CD8-positive, alpha-beta memory T cell (primary cell): ENCODE measurements at regions not wholly inside any gene's neighbourhood (a gene's known extent, or its start where the extent isn't known, plus 50 kb on each side); places are given as distances from the start of the nearest gene placed in this dataset.
A peak's percentile ranks its signal among the peaks of the same experiment; 100 is the strongest.

Experiments used
- CTCF ChIA-PET: fragments of 350-600 bp; sonication (Branson Sonifier 250); formaldehyde crosslinking; loops from one replicate; lab custom pipeline; 2021; ENCODE audit warnings: antibody characterized with exemption; lab: Charles Lee
- POLR2A ChIA-PET: fragments of 350-600 bp; sonication (Branson Sonifier 250); formaldehyde crosslinking; loops from one replicate; lab custom pipeline; 2021; ENCODE audit warnings: antibody characterized with exemption; lab: Charles Lee
- DNase-seq, 5 donors: peaks; one replicate each; pipeline versions ENCODE4 v3.0.0 to v3.0.0-alpha.2; 2020 to 2022; ENCODE audit warnings: mixed read lengths in 1 of 5
- H3K27ac ChIP-seq: one replicate; pipeline ENCODE4 v1.7.0; 2013; ENCODE audit warnings: low read depth, mild to moderate bottlenecking, low read length, moderate library complexity
- H3K27me3 ChIP-seq: 2 replicates; pipeline ENCODE4 v1.7.0; 2013; ENCODE audit warnings: low read length, mild to moderate bottlenecking; ENCODE audit not compliant: insufficient read depth, poor library complexity, severe bottlenecking
- H3K36me3 ChIP-seq: 2 replicates; pipeline ENCODE4 v1.7.0; 2013; ENCODE audit warnings: mild to moderate bottlenecking, low read length, moderate library complexity; ENCODE audit not compliant: insufficient read depth
- H3K4me1 ChIP-seq: 2 replicates; pipeline ENCODE4 v1.7.0; 2013; ENCODE audit warnings: mild to moderate bottlenecking, low read length, moderate library complexity; ENCODE audit not compliant: insufficient read depth
- H3K4me3 ChIP-seq: 2 replicates; pipeline ENCODE4 v1.7.0; 2013; ENCODE audit warnings: mild to moderate bottlenecking, low read length
- H3K9me3 ChIP-seq: 2 replicates; pipeline ENCODE4 v1.7.0; 2013; ENCODE audit warnings: mild to moderate bottlenecking, low read length
- H3K27ac Mint-ChIP-seq, 8 donors: one replicate each; pipeline ENCODE4 v1.8.0; 2020 to 2021; ENCODE audit warnings: mixed read lengths in 8 of 8, mild to moderate bottlenecking in 6 of 8, inconsistent platforms in 3 of 8, moderate library complexity in 3 of 8
- H3K27me3 Mint-ChIP-seq, 2 donors: one replicate each; pipeline ENCODE4 v1.8.0; 2020 to 2021; ENCODE audit warnings: mixed read lengths in 2 of 2, mild to moderate bottlenecking in 1 of 2, moderate library complexity in 1 of 2
- H3K36me3 Mint-ChIP-seq, 3 donors: one replicate each; pipeline ENCODE4 v1.8.0; 2020 to 2021; ENCODE audit warnings: mixed read lengths in 3 of 3, inconsistent platforms in 1 of 3, mild to moderate bottlenecking in 1 of 3
- H3K4me1 Mint-ChIP-seq, 3 donors: one replicate each; pipeline ENCODE4 v1.8.0; 2020 to 2021; ENCODE audit warnings: mixed read lengths in 3 of 3, inconsistent platforms in 1 of 3, mild to moderate bottlenecking in 1 of 3
- H3K4me3 Mint-ChIP-seq, 7 donors: one replicate each; pipeline ENCODE4 v1.8.0; 2020 to 2021; ENCODE audit warnings: mixed read lengths in 7 of 7, mild to moderate bottlenecking in 6 of 7, moderate library complexity in 4 of 7, inconsistent platforms in 2 of 7
- H3K9me3 Mint-ChIP-seq, 5 donors: one replicate each; pipeline ENCODE4 v1.8.0; 2020 to 2022; ENCODE audit warnings: mixed read lengths in 5 of 5, mild to moderate bottlenecking in 3 of 5, moderate library complexity in 2 of 5, inconsistent platforms in 1 of 5

- Histone ChIP-seq H3K9me3 (no peaks in the 10 kb centered on the region), H3K4me3 (no peak overlapping the region), H3K36me3 (no peaks in the 10 kb centered on the region), H3K27me3 (no peaks in the 10 kb centered on the region), H3K4me1 (no peaks in the 10 kb centered on the region), H3K27ac (no peak overlapping the region)
- Mint-ChIP-seq H3K27ac (no peak overlapping the region), H3K9me3 (peaks cover 0 to 10% (median 2%) of the 10 kb centered on the region in 5 donors), H3K4me3 (no peak overlapping the region), H3K27me3 (no peaks in the 10 kb centered on the region), H3K4me1 (no peaks in the 10 kb centered on the region), H3K36me3 (no peaks in the 10 kb centered on the region)
- DNase-seq = no peak
- CTCF ChIA-PET = no interaction called here
- POLR2A ChIA-PET = no interaction called here
Measured at GRCh38 chr12:71243370-71243769, 85.6 kb upstream of the TSPAN8 start.

GRCh38 chr12:71242511-71242910 is 84.7 kb upstream of the TSPAN8 start:
- Mint-ChIP-seq H3K4me3 (no peak overlapping the region), H3K9me3 (peaks cover 0 to 10% (median 2%) of the 10 kb centered on the region in 5 donors), H3K27ac (no peak overlapping the region), H3K36me3 (no peaks in the 10 kb centered on the region), H3K27me3 (no peaks in the 10 kb centered on the region), H3K4me1 (no peaks in the 10 kb centered on the region)
- Histone ChIP-seq H3K4me3 (no peak overlapping the region), H3K9me3 (no peaks in the 10 kb centered on the region), H3K27ac (no peak overlapping the region), H3K36me3 (no peaks in the 10 kb centered on the region), H3K4me1 (no peaks in the 10 kb centered on the region), H3K27me3 (no peaks in the 10 kb centered on the region)
- CTCF ChIA-PET = no interaction called here
- no peak for DNase-seq
- POLR2A ChIA-PET = no interaction called here

- no peak for DNase-seq
Measured at GRCh38 chr12:71240946-71241345, 83.1 kb upstream of the TSPAN8 start.

GRCh38 chr12:71239731-71240130 is 81.9 kb upstream of the TSPAN8 start:
- H3K27me3 Mint-ChIP-seq = no peaks in the 10 kb centered on the region
- H3K4me3 Mint-ChIP-seq = no peak overlapping the region
- Histone ChIP-seq H3K27me3 (no peaks in the 10 kb centered on the region), H3K27ac (no peak overlapping the region), H3K36me3 (no peaks in the 10 kb centered on the region), H3K4me3 (no peak overlapping the region), H3K4me1 (no peaks in the 10 kb centered on the region), H3K9me3 (no peaks in the 10 kb centered on the region)
- H3K36me3 Mint-ChIP-seq = no peaks in the 10 kb centered on the region
- peaks cover 0 to 10% (median 2%) of the 10 kb centered on the region in 5 donors for H3K9me3 Mint-ChIP-seq
- H3K27ac Mint-ChIP-seq = no peak overlapping the region
- ChIA-PET CTCF (no interaction called here), POLR2A (no interaction called here)
- no peaks in the 10 kb centered on the region for H3K4me1 Mint-ChIP-seq
- DNase-seq = no peak

More at GRCh38 chr12:71240946-71241345, 83.1 kb upstream of the TSPAN8 start:
- no peaks in the 10 kb centered on the region for H3K9me3 ChIP-seq
- Mint-ChIP-seq H3K4me3 (no peak overlapping the region), H3K4me1 (no peaks in the 10 kb centered on the region), H3K27me3 (no peaks in the 10 kb centered on the region), H3K9me3 (peaks cover 0 to 10% (median 2%) of the 10 kb centered on the region in 5 donors), H3K27ac (no peak overlapping the region), H3K36me3 (no peaks in the 10 kb centered on the region)
- no peaks in the 10 kb centered on the region for H3K4me1 ChIP-seq
- H3K36me3 ChIP-seq = no peaks in the 10 kb centered on the region
- H3K4me3 ChIP-seq = no peak overlapping the region
- H3K27me3 ChIP-seq = no peaks in the 10 kb centered on the region
- no peak overlapping the region for H3K27ac ChIP-seq
- POLR2A ChIA-PET = no interaction called here
- CTCF ChIA-PET = no interaction called here

- DNase-seq = no peak
- no peaks in the 10 kb centered on the region for H3K27me3 ChIP-seq
- H3K36me3 ChIP-seq = no peaks in the 10 kb centered on the region
- Mint-ChIP-seq H3K4me3 (no peak overlapping the region), H3K36me3 (no peaks in the 10 kb centered on the region), H3K9me3 (peaks cover 0 to 13% (median 2%) of the 10 kb centered on the region in 5 donors), H3K27ac (no peak overlapping the region), H3K4me1 (no peaks in the 10 kb centered on the region), H3K27me3 (peaks cover 0 to under 1% of the 10 kb centered on the region in 2 donors)
- no peaks in the 10 kb centered on the region for H3K4me1 ChIP-seq
- ChIA-PET POLR2A (no interaction called here), CTCF (no interaction called here)
- H3K4me3 ChIP-seq = no peak overlapping the region
- no peaks in the 10 kb centered on the region for H3K9me3 ChIP-seq
- peak overlapping the region; percentile 14 for H3K27ac ChIP-seq
Measured at GRCh38 chr12:71237128-71237527, 79.3 kb upstream of the TSPAN8 start.

GRCh38 chr12:71236133-71236660 is 78.4 kb upstream of the TSPAN8 start:
- no peaks in the 10 kb centered on the region for H3K36me3 ChIP-seq
- POLR2A ChIA-PET = no interaction called here
- H3K27me3 ChIP-seq = no peaks in the 10 kb centered on the region
- H3K27ac ChIP-seq = peak overlapping the region; percentile 6
- no peak overlapping the region for H3K4me3 ChIP-seq
- no peaks in the 10 kb centered on the region for H3K4me1 Mint-ChIP-seq
- no peak overlapping the region for H3K27ac Mint-ChIP-seq
- no peak overlapping the region for H3K4me3 Mint-ChIP-seq
- H3K27me3 Mint-ChIP-seq = peaks cover 0 to 1% of the 10 kb centered on the region in 2 donors
- no peaks in the 10 kb centered on the region for H3K9me3 ChIP-seq
- H3K9me3 Mint-ChIP-seq = peaks cover 0 to 13% (median 4%) of the 10 kb centered on the region in 5 donors
- H3K4me1 ChIP-seq = no peaks in the 10 kb centered on the region
- no peaks in the 10 kb centered on the region for H3K36me3 Mint-ChIP-seq
- DNase-seq = no peak
- CTCF ChIA-PET = no interaction called here

- CTCF ChIA-PET = no interaction called here
- Mint-ChIP-seq H3K4me1 (no peaks in the 10 kb centered on the region), H3K9me3 (peaks cover 0 to 10% (median 4%) of the 10 kb centered on the region in 5 donors)
Measured at GRCh38 chr12:71233083-71233482, 75.3 kb upstream of the TSPAN8 start.

GRCh38 chr12:71230542-71230941 is 72.7 kb upstream of the TSPAN8 start:
- Mint-ChIP-seq H3K27ac (no peak overlapping the region), H3K4me1 (no peaks in the 10 kb centered on the region), H3K36me3 (no peaks in the 10 kb centered on the region), H3K4me3 (no peak overlapping the region), H3K27me3 (peaks cover 0 to 1% of the 10 kb centered on the region in 2 donors), H3K9me3 (peaks cover 0 to 11% (median 4%) of the 10 kb centered on the region in 5 donors)
- H3K4me1 ChIP-seq = no peaks in the 10 kb centered on the region
- POLR2A ChIA-PET = no interaction called here
- no peak overlapping the region for H3K4me3 ChIP-seq
- H3K9me3 ChIP-seq = no peaks in the 10 kb centered on the region
- no peak for DNase-seq
- no peak overlapping the region for H3K27ac ChIP-seq
- no peaks in the 10 kb centered on the region for H3K36me3 ChIP-seq
- no peaks in the 10 kb centered on the region for H3K27me3 ChIP-seq
- CTCF ChIA-PET = no interaction called here

More at GRCh38 chr12:71233083-71233482, 75.3 kb upstream of the TSPAN8 start:
- Histone ChIP-seq H3K36me3 (no peaks in the 10 kb centered on the region), H3K4me1 (no peaks in the 10 kb centered on the region), H3K27me3 (no peaks in the 10 kb centered on the region), H3K27ac (no peak overlapping the region), H3K4me3 (no peak overlapping the region), H3K9me3 (no peaks in the 10 kb centered on the region)
- no peak overlapping the region for H3K27ac Mint-ChIP-seq
- DNase-seq = no peak
- H3K36me3 Mint-ChIP-seq = no peaks in the 10 kb centered on the region
- H3K4me3 Mint-ChIP-seq = no peak overlapping the region
- POLR2A ChIA-PET = no interaction called here
- peaks cover 0 to 1% of the 10 kb centered on the region in 2 donors for H3K27me3 Mint-ChIP-seq
